HCT116 (cell line): ENCODE measurements at regions not wholly inside any gene's neighbourhood (a gene's known extent, or its start where the extent isn't known, plus 50 kb on each side); places are given as distances from the start of the nearest gene placed in this dataset.
A peak's percentile ranks its signal among the peaks of the same experiment; 100 is the strongest.

Experiments used
- ATAC-seq: fragments of 200-7000 bp; cut with Tn5 transposase; 2 replicates; pipeline ENCODE4 v1.9.1; 2020; ENCODE audit warnings: mild to moderate bottlenecking, moderate library complexity
- BruUV-seq: library from RNA; stranded (reverse); fragments of 400-500 nt; replicated peaks from 2 replicates; lab custom pipeline; 2021; lab: Mats Ljungman, UMichigan
- CTCF ChIA-PET: fragments of 300-600 bp; sonication (Branson Sonifier 250); formaldehyde crosslinking; loops from one replicate; lab custom pipeline; 2021; ENCODE audit warnings: antibody characterized with exemption; lab: Charles Lee
- POLR2A ChIA-PET: fragments of 300-600, 350-600 bp; sonication (Branson Sonifier 250); formaldehyde crosslinking; loops from one replicate; lab custom pipeline; 2021; ENCODE audit warnings: antibody characterized with exemption; lab: Charles Lee
- RAD21 ChIA-PET, 2 experiments: fragments of 300-600 bp; sonication (Branson Sonifier 250); formaldehyde crosslinking; loops; one replicate each; lab custom pipeline; 2023; ENCODE audit warnings: low total read pairs in 2 of 2; ENCODE audit not compliant: uncharacterized antibody in 2 of 2, unreplicated experiment in 2 of 2, low non-redundant PET in 1 of 2; lab: Charles Lee
- DNase-seq: peaks from one replicate; pipeline ENCODE4 v3.0.0-alpha.2; 2010; ENCODE audit warnings: low read depth, low spot score
- H2AFZ ChIP-seq: fragments of 200-600 bp; shearing (Covaris generic), sonication (generic); 2 replicates; pipeline ENCODE4 v1.6.1; 2017; ENCODE audit warnings: low read depth, mixed run types, mixed read lengths, antibody characterized with exemption, low read length; ENCODE audit not compliant: poor library complexity, severe bottlenecking
- H3K27ac ChIP-seq: 2 replicates; pipeline ENCODE4 v1.5.1; 2012; ENCODE audit warnings: low read depth, low read length
- H3K27me3 ChIP-seq: fragments of 200-600 bp; sonication (generic); 2 replicates; pipeline ENCODE4 v1.6.1; 2016; ENCODE audit warnings: mixed run types, low read length, mixed read lengths; ENCODE audit not compliant: insufficient read depth
- H3K36me3 ChIP-seq, 2 experiments: fragments of 200-500 bp in 1 of 2; fragments of 200-600 bp in 1 of 2; sonication (Bioruptor generic) in 1 of 2; sonication (generic) in 1 of 2; 2 replicates each; pipeline versions ENCODE4 v1.5.1 to v1.6.1; 2014 to 2016; ENCODE audit warnings: low read length in 2 of 2, inconsistent platforms in 1 of 2, mixed read lengths in 1 of 2, mixed run types in 1 of 2; ENCODE audit not compliant: insufficient read depth in 2 of 2, control insufficient read depth in 1 of 2
- H3K4me1 ChIP-seq, 2 experiments: fragments of 200-600 bp in 1 of 2; sonication (generic) in 1 of 2; 2 replicates each; pipeline versions ENCODE4 v1.5.1 to v1.6.1; 2012 to 2017; ENCODE audit warnings: low read length in 2 of 2, inconsistent platforms in 1 of 2, mild to moderate bottlenecking in 1 of 2, mixed read lengths in 1 of 2, mixed run types in 1 of 2, moderate library complexity in 1 of 2; ENCODE audit not compliant: insufficient read depth in 2 of 2, control insufficient read depth in 1 of 2
- H3K4me2 ChIP-seq: fragments of 200-600 bp; sonication (generic); 2 replicates; pipeline ENCODE4 v1.6.1; 2017; ENCODE audit warnings: mixed run types, low read length, mixed read lengths
- H3K4me3 ChIP-seq, 2 experiments: fragments of 200-600 bp in 1 of 2; sonication (generic) in 1 of 2; replicated peaks in 1 of 2; 2 replicates each; pipeline ENCODE4 v1.5.1; 2011 to 2016; ENCODE audit warnings: low read length in 2 of 2, control low read depth in 1 of 2, low read depth in 1 of 2, mild to moderate bottlenecking in 1 of 2, mixed read lengths in 1 of 2, mixed run types in 1 of 2
- H3K79me2 ChIP-seq: fragments of 200-600 bp; sonication (generic); 2 replicates; pipeline ENCODE4 v1.6.1; 2017; ENCODE audit warnings: mild to moderate bottlenecking, mixed run types, low read length, moderate library complexity, mixed read lengths; ENCODE audit not compliant: insufficient read depth
- H3K9ac ChIP-seq: fragments of 200-600 bp; sonication (generic); 2 replicates; pipeline ENCODE4 v1.6.1; 2016; ENCODE audit warnings: low read length, mixed read lengths
- H3K9me2 ChIP-seq: fragments of 200-600 bp; sonication (generic), shearing (Covaris generic); 2 replicates; pipeline ENCODE4 v1.6.1; 2017; ENCODE audit warnings: mixed run types, mild to moderate bottlenecking, moderate library complexity; ENCODE audit not compliant: insufficient read depth
- H3K9me3 ChIP-seq, 2 experiments: fragments of 200-500 bp in 1 of 2; fragments of 200-600 bp in 1 of 2; sonication (Bioruptor generic) in 1 of 2; sonication (generic) in 1 of 2; 2 replicates each; pipeline ENCODE4 v1.6.1; 2014 to 2017; ENCODE audit warnings: low read length in 2 of 2, mixed read lengths in 2 of 2, inconsistent platforms in 1 of 2, low read depth in 1 of 2, mild to moderate bottlenecking in 1 of 2, mixed run types in 1 of 2, moderate library complexity in 1 of 2; ENCODE audit not compliant: control insufficient read depth in 1 of 2, insufficient read depth in 1 of 2
- H4K20me1 ChIP-seq: fragments of 200-600 bp; sonication (generic), shearing (Covaris generic); 2 replicates; pipeline ENCODE4 v1.6.1; 2017; ENCODE audit warnings: mixed run types, mild to moderate bottlenecking, moderate library complexity; ENCODE audit not compliant: insufficient read depth
- CBX3 ChIP-seq: IDR thresholded peaks from 2 replicates; pipeline ENCODE4 v1.6.1; 2012; ENCODE audit warnings: low read depth
- CEBPB ChIP-seq: IDR thresholded peaks from 2 replicates; pipeline ENCODE4 v1.6.1; 2012; ENCODE audit warnings: low read depth
- CTCF ChIP-seq, 3 experiments: fragments of 200-600 bp in 1 of 3; sonication (generic) in 1 of 3; IDR thresholded peaks in 2 of 3; conservative IDR thresholded peaks in 1 of 3; 2 replicates each; pipeline ENCODE4 v1.5.1; 2012 to 2017; ENCODE audit warnings: low read depth in 2 of 3, low read length in 2 of 3, antibody characterized with exemption in 1 of 3, borderline replicate concordance in 1 of 3, control low read depth in 1 of 3, mild to moderate bottlenecking in 1 of 3, mixed read lengths in 1 of 3, mixed run types in 1 of 3, moderate library complexity in 1 of 3; ENCODE audit not compliant: insufficient read depth in 1 of 3
- EZH2 ChIP-seq: fragments of 200-600 bp; sonication (generic); IDR thresholded peaks from 2 replicates; pipeline ENCODE4 v1.6.1; 2017; ENCODE audit warnings: antibody characterized with exemption, mixed run types
- FOSL1 ChIP-seq: IDR thresholded peaks from 2 replicates; pipeline ENCODE4 v1.6.1; 2012; ENCODE audit warnings: low read depth
- MAX ChIP-seq: IDR thresholded peaks from 2 replicates; pipeline ENCODE4 v1.6.1; 2012
- POLR2A ChIP-seq: IDR thresholded peaks from 2 replicates; pipeline ENCODE4 v1.7.0; 2011; ENCODE audit warnings: borderline replicate concordance; ENCODE audit not compliant: insufficient read depth, insufficient read length; ENCODE audit errors: extremely low read depth
- POLR2AphosphoS5 ChIP-seq: IDR thresholded peaks from 2 replicates; pipeline ENCODE4 v1.6.1; 2011; ENCODE audit warnings: mild to moderate bottlenecking, low read depth, low read length, moderate library complexity
- REST ChIP-seq: IDR thresholded peaks from 2 replicates; pipeline ENCODE4 v1.6.1; 2012; ENCODE audit warnings: low read depth
- SIN3A ChIP-seq: IDR thresholded peaks from 2 replicates; pipeline ENCODE4 v1.6.1; 2012; ENCODE audit warnings: low read depth
- SP1 ChIP-seq: IDR thresholded peaks from 2 replicates; pipeline ENCODE4 v1.6.1; 2012; ENCODE audit warnings: low read depth
- SRF ChIP-seq: IDR thresholded peaks from 2 replicates; pipeline ENCODE4 v1.6.1; 2012; ENCODE audit warnings: low read depth
- TCF7L2 ChIP-seq: IDR thresholded peaks from 2 replicates; pipeline ENCODE4 v1.7.0; 2011; ENCODE audit warnings: borderline replicate concordance, inconsistent platforms; ENCODE audit not compliant: insufficient read depth, insufficient read length; ENCODE audit errors: extremely low read depth
- YY1 ChIP-seq: IDR thresholded peaks from 2 replicates; pipeline ENCODE4 v1.6.1; 2011; ENCODE audit warnings: low read length, low read depth, moderate library complexity, mild to moderate bottlenecking; ENCODE audit not compliant: insufficient replicate concordance; ENCODE audit errors: extremely low read depth
- ZBTB33 ChIP-seq: IDR thresholded peaks from 2 replicates; pipeline ENCODE4 v1.6.1; 2011; ENCODE audit warnings: mild to moderate bottlenecking, low read length, moderate library complexity; ENCODE audit not compliant: insufficient replicate concordance; ENCODE audit errors: extremely low read depth
- ZFX ChIP-seq: fragments of 450-650 bp; IDR thresholded peaks from 2 replicates; pipeline ENCODE4 v1.6.1; 2017
- ZNF274 ChIP-seq: fragments of 200-500 bp; sonication (Bioruptor generic); IDR thresholded peaks from 2 replicates; pipeline ENCODE4 v1.6.1; 2014; ENCODE audit warnings: mild to moderate bottlenecking, low read depth, low read length, inconsistent platforms
- intact Hi-C: fragments of 100-400 bp; cut with micrococcal nuclease; formaldehyde crosslinking; loops from 2 replicates; pipeline ENCODE4 v1.10.0; 2022

GRCh38 chr4:186814535-186815070 lies 90.9 kb upstream of the FAT1 start:
- intact Hi-C loops = no loop called here
- Histone ChIP-seq H3K79me2 (no peaks in the 10 kb centered on the region), H3K9me2 (no peaks in the 10 kb centered on the region), H4K20me1 (no peaks in the 10 kb centered on the region), H3K27me3 (no peaks in the 10 kb centered on the region), H3K9ac (no peak overlapping the region), H3K4me1 (peaks cover 64 to 83% of the 10 kb centered on the region in 2 experiments), H3K9me3 (no peaks in the 10 kb centered on the region), H2AFZ (peak overlapping the region; percentile 92), H3K4me3 (no peak overlapping the region), H3K36me3 (no peaks in the 10 kb centered on the region), H3K4me2 (peak overlapping the region; percentile 29; the same call in 1 of the 2 replicates), H3K27ac (no peak overlapping the region)
- no peak for TF ChIP-seq REST
- no peak for TF ChIP-seq MAX
- no peak for TF ChIP-seq POLR2AphosphoS5
- no peak for TF ChIP-seq CTCF (IDR thresholded peaks at IDR 0.05 in 2 of 3, conservative IDR thresholded peaks at IDR 0.05 in 1 of 3; ENCODE audit: borderline replicate concordance in 1 of 3, insufficient read depth in 1 of 3, low read depth in 2 of 3, low read length in 2 of 3)
- no peak for TF ChIP-seq POLR2A
- TF ChIP-seq SIN3A = no peak
- no peak for TF ChIP-seq CEBPB
- TF ChIP-seq EZH2 = no peak
- TF ChIP-seq TCF7L2 = no peak
- no peak for TF ChIP-seq ZBTB33
- no peak for TF ChIP-seq FOSL1
- no peak for TF ChIP-seq SRF
- TF ChIP-seq YY1 = no peak
- no peak for TF ChIP-seq ZNF274
- TF ChIP-seq ZFX = no peak
- no peak for TF ChIP-seq CBX3
- TF ChIP-seq SP1 = no peak
- RAD21 ChIA-PET = no interaction called here
- CTCF ChIA-PET = no interaction called here
- no peak for DNase-seq
- BruUV-seq = no TSS peak
- no peak for ATAC-seq
- POLR2A ChIA-PET = interaction anchor here (0.6 to 2.6 kb wide), 4 partner anchors 9 to 1646 kb away, joined by 3 to 11 read pairs (median 6); no protein-coding TSS in a partner anchor
